ENCODE measurements at regions not wholly inside any gene's neighbourhood (a gene's known extent, or its start where the extent isn't known, plus 50 kb on each side); places are given as distances from the start of the nearest gene placed in this dataset.

DNA sequence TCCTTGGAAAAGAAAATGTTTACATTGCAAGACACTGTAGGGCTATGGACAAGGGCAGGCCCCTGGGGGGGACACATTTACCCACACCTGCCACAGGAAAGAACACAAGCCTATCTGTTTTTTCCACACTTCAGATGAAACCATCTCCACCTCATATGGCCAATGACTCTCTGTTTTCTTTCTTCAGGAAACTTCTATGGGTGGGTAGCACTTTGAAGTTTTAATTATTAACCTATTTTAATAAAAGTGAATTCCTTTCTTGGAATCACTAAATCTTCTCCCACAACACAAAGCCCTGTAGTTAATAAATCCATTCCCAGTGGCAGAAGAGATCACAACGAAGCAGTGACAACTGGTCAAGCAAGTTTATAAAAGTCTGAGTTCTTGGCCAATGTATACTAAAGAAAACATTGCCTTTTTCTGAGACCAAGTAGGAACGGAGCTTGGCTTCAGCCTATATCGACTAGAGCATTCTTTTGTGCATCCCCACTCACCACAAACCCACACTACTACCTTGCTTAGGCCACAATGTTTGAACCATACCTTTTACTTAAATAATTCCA is 125.1 kb upstream of the CARMIL1 start:
- ChIA-PET CTCF (no interaction called here), POLR2A (ENCODE audit: unreplicated experiment) (no interaction called here)
- H3K27me3 ChIP-seq (ENCODE audit: control insufficient read depth, insufficient read depth, low read length): no peaks in the 10 kb centered on the region
- no peak overlapping the region for H2BK5ac ChIP-seq (ENCODE audit: low read depth, low read length, poor library complexity, severe bottlenecking)
- no peak overlapping the region for H2AK9ac ChIP-seq (replicated peaks; ENCODE audit: low read depth, low read length, poor library complexity)
- H3K14ac ChIP-seq (replicated peaks; ENCODE audit: low read depth, low read length): no peak overlapping the region
- WGBS, 2 experiments (ENCODE audit: extremely low coverage in 2 of 2, insufficient read length in 1 of 2): no CpG with 5 or more reads among the region's 3 CpGs
- peaks cover 3% of the 10 kb centered on the region; the same call in 1 of the 2 replicates for H3K9me1 ChIP-seq (ENCODE audit: insufficient read depth, low read length)
- H2BK120ac ChIP-seq (ENCODE audit: low read depth, low read length): no peak overlapping the region
- H3K9ac ChIP-seq (ENCODE audit: low read depth, low read length): no peak overlapping the region
- H3K4me2 ChIP-seq (ENCODE audit: low read depth, low read length): no peak overlapping the region
- H3K9me3 ChIP-seq (ENCODE audit: control insufficient read depth, insufficient read depth, low read length): peaks cover 10% of the 10 kb centered on the region
- dilution Hi-C loops (cut with HindIII; ENCODE audit: low sequenced_read_pairs, unreplicated experiment) (no loop called here), intact Hi-C loops (cut with micrococcal nuclease) (no loop called here), in situ Hi-C loops (cut with MboI; ENCODE audit: low sequenced_read_pairs) (no loop called here)
- H3K4me3 ChIP-seq (ENCODE audit: insufficient read depth, low read depth, low read length): no peak overlapping the region
- no peaks in the 10 kb centered on the region for H4K20me1 ChIP-seq (ENCODE audit: insufficient read depth, low read length)
- no peak overlapping the region for H4K91ac ChIP-seq (ENCODE audit: insufficient read depth, low read depth, low read length)
- H2BK20ac ChIP-seq (ENCODE audit: low read depth, low read length): no peak overlapping the region
- H3K18ac ChIP-seq (ENCODE audit: low read depth, low read length): no peak overlapping the region
- H4K5ac ChIP-seq (ENCODE audit: low read depth, low read length): no peak overlapping the region
- no peak overlapping the region for H3K27ac ChIP-seq (ENCODE audit: insufficient read depth, low read length)
- no peak overlapping the region for H2AK5ac ChIP-seq (ENCODE audit: low read depth, low read length)
- BruUV-seq (replicated peaks): no TSS peak
- H3K23ac ChIP-seq (ENCODE audit: low read depth, low read length): no peak overlapping the region
- H2AFZ ChIP-seq (replicated peaks; ENCODE audit: low read length, poor library complexity): no peak overlapping the region
- no peaks in the 10 kb centered on the region for H3K36me3 ChIP-seq (ENCODE audit: control insufficient read depth, insufficient read depth, low read length)
- DNase-seq (no peak), ATAC-seq (ENCODE audit: low read depth) (no peak)
- no peak overlapping the region for H3K56ac ChIP-seq (ENCODE audit: extremely low read depth, insufficient read depth, low read length)
- no peak overlapping the region for H4K8ac ChIP-seq (ENCODE audit: low read depth in 2 of 2, low read length in 2 of 2)
- TF ChIP-seq RFX5 (IDR thresholded peaks at IDR 0.05; ENCODE audit: low read depth, low read length) (no peak), NFE2L2 (IDR thresholded peaks at IDR 0.05; ENCODE audit: low read depth, low read length) (no peak), RCOR1 (IDR thresholded peaks at IDR 0.05; ENCODE audit: insufficient replicate concordance, low read length) (no peak), RAD21 (IDR thresholded peaks at IDR 0.05; ENCODE audit: low read length) (no peak), CEBPB (IDR thresholded peaks at IDR 0.05; ENCODE audit: low read depth, low read length) (no peak), MAFK (IDR thresholded peaks at IDR 0.05; ENCODE audit: low read depth, low read length) (no peak), BHLHE40 (IDR thresholded peaks at IDR 0.05; ENCODE audit: low read depth, low read length) (no peak), SMC3 (IDR thresholded peaks at IDR 0.05; ENCODE audit: low read depth, low read length) (no peak), CHD1 (IDR thresholded peaks at IDR 0.05; ENCODE audit: low read depth, low read length) (no peak), MAZ (IDR thresholded peaks at IDR 0.05; ENCODE audit: borderline replicate concordance, low read depth, low read length) (no peak), POLR2A (IDR thresholded peaks at IDR 0.05; ENCODE audit: low read depth, low read length) (no peak), FOS (IDR thresholded peaks at IDR 0.05; ENCODE audit: low read depth, low read length) (no peak)
- TF ChIP-seq, protein P1, sequence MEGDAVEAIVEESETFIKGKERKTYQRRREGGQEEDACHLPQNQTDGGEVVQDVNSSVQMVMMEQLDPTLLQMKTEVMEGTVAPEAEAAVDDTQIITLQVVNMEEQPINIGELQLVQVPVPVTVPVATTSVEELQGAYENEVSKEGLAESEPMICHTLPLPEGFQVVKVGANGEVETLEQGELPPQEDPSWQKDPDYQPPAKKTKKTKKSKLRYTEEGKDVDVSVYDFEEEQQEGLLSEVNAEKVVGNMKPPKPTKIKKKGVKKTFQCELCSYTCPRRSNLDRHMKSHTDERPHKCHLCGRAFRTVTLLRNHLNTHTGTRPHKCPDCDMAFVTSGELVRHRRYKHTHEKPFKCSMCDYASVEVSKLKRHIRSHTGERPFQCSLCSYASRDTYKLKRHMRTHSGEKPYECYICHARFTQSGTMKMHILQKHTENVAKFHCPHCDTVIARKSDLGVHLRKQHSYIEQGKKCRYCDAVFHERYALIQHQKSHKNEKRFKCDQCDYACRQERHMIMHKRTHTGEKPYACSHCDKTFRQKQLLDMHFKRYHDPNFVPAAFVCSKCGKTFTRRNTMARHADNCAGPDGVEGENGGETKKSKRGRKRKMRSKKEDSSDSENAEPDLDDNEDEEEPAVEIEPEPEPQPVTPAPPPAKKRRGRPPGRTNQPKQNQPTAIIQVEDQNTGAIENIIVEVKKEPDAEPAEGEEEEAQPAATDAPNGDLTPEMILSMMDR (conservative IDR thresholded peaks at IDR 0.05; ENCODE audit: low read depth, low read length): no peak
- TF ChIP-seq, protein P2, sequence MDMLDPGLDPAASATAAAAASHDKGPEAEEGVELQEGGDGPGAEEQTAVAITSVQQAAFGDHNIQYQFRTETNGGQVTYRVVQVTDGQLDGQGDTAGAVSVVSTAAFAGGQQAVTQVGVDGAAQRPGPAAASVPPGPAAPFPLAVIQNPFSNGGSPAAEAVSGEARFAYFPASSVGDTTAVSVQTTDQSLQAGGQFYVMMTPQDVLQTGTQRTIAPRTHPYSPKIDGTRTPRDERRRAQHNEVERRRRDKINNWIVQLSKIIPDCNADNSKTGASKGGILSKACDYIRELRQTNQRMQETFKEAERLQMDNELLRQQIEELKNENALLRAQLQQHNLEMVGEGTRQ (IDR thresholded peaks at IDR 0.05; ENCODE audit: low read depth, low read length): no peak
- peaks cover 11% of the 10 kb centered on the region for H3K4me1 ChIP-seq (ENCODE audit: control insufficient read depth, insufficient read depth, low read length)
- H3K79me1 ChIP-seq (ENCODE audit: low read depth in 1 of 2, low read length in 2 of 2): no peaks in the 10 kb centered on the region
- no peak overlapping the region for H2BK15ac ChIP-seq (ENCODE audit: low read depth, low read length)
- no peak overlapping the region for H3K4ac ChIP-seq (ENCODE audit: low read depth, low read length)

All from IMR-90 (cell line).